HL-60 (cell line): ENCODE measurements at regions not wholly inside any gene's neighbourhood (a gene's known extent, or its start where the extent isn't known, plus 50 kb on each side); places are given as distances from the start of the nearest gene placed in this dataset.

Experiments
- DNase-seq, 2 experiments: peaks; one replicate each; pipeline ENCODE4 v3.0.0-alpha.2; 2010 to 2020; ENCODE audit warnings: low read depth in 1 of 2, low spot score in 1 of 2
- H3K27ac ChIP-seq: fragments of 250-450 bp; sonication (Bioruptor Pico); replicated peaks from 2 replicates; pipeline ENCODE4 v1.5.1; 2020; ENCODE audit warnings: mild to moderate bottlenecking, moderate library complexity
- H3K27me3 ChIP-seq: fragments of 250-450 bp; sonication (Bioruptor Pico); 2 replicates; pipeline ENCODE4 v1.5.1; 2021; ENCODE audit warnings: mild to moderate bottlenecking, moderate library complexity; ENCODE audit not compliant: insufficient read depth, poor library complexity, severe bottlenecking
- H3K4me3 ChIP-seq: replicated peaks from 2 replicates; pipeline ENCODE4 v1.5.1; 2011; ENCODE audit warnings: mild to moderate bottlenecking, control low read depth, low read length; ENCODE audit not compliant: insufficient read depth
- CTCF ChIP-seq: IDR thresholded peaks from one replicate; pipeline ENCODE4 v1.5.1; 2011; ENCODE audit warnings: low read length, control low read depth, inconsistent platforms; ENCODE audit not compliant: insufficient read depth
- GABPA ChIP-seq: IDR thresholded peaks from 2 replicates; pipeline ENCODE4 v1.6.1; 2012; ENCODE audit warnings: low read depth
- POLR2AphosphoS5 ChIP-seq: IDR thresholded peaks from 2 replicates; pipeline ENCODE4 v1.6.1; 2012; ENCODE audit warnings: low read depth
- REST ChIP-seq: IDR thresholded peaks from 2 replicates; pipeline ENCODE4 v1.6.1; 2012; ENCODE audit warnings: low read depth; ENCODE audit not compliant: insufficient replicate concordance
- SPI1 ChIP-seq: IDR thresholded peaks from 2 replicates; pipeline ENCODE4 v1.6.1; 2012; ENCODE audit warnings: low read depth, mild to moderate bottlenecking, borderline replicate concordance

GRCh38 chrX:63963095-63963784 is 178.2 kb upstream of the ARHGEF9 start:
- TF ChIP-seq SPI1 (no peak), REST (no peak), POLR2AphosphoS5 (no peak), CTCF (no peak), GABPA (no peak)
- no peak for DNase-seq
- Histone ChIP-seq H3K27me3 (no peaks in the 10 kb centered on the region), H3K4me3 (no peak overlapping the region), H3K27ac (no peak overlapping the region)

- Histone ChIP-seq H3K4me3 (no peak overlapping the region), H3K27me3 (no peaks in the 10 kb centered on the region), H3K27ac (no peak overlapping the region)
- no peak for TF ChIP-seq REST
- no peak for TF ChIP-seq GABPA
- TF ChIP-seq POLR2AphosphoS5: no peak
- TF ChIP-seq CTCF: no peak
- TF ChIP-seq SPI1: no peak
- DNase-seq: no peak
Measured at GRCh38 chrX:63961964-63962363, 176.9 kb upstream of the ARHGEF9 start.

GRCh38 chrX:63959975-63960374 is 175.0 kb upstream of the ARHGEF9 start:
- DNase-seq: no peak
- Histone ChIP-seq H3K4me3 (no peak overlapping the region), H3K27ac (no peak overlapping the region), H3K27me3 (no peaks in the 10 kb centered on the region)
- TF ChIP-seq GABPA (no peak), CTCF (no peak), POLR2AphosphoS5 (no peak), REST (no peak), SPI1 (no peak)
